Common myeloid progenitor, CD34-positive (primary cell): ENCODE measurements at regions not wholly inside any gene's neighbourhood (a gene's known extent, or its start where the extent isn't known, plus 50 kb on each side); places are given as distances from the start of the nearest gene placed in this dataset.

Experiments used
- CTCF ChIA-PET: fragments of 350-600 bp; sonication (Branson Sonifier 250); formaldehyde crosslinking; loops from one replicate; lab custom pipeline; 2021; ENCODE audit warnings: antibody characterized with exemption; lab: Charles Lee
- POLR2A ChIA-PET: fragments of 350-600 bp; sonication (Branson Sonifier 250); formaldehyde crosslinking; loops from one replicate; lab custom pipeline; 2021; ENCODE audit warnings: antibody characterized with exemption; lab: Charles Lee
- DNase-seq, 3 donors: peaks; one replicate each; pipeline versions ENCODE4 v3.0.0 to v3.0.0-alpha.2; 2013
- H3K27ac ChIP-seq, 2 experiments: 1 replicate in 1 of 2; 2 replicates in 1 of 2; pipeline ENCODE4 v1.7.0; 2013; ENCODE audit warnings: inconsistent platforms in 2 of 2, low read length in 2 of 2, mild to moderate bottlenecking in 2 of 2, low read depth in 1 of 2, moderate library complexity in 1 of 2; ENCODE audit not compliant: severe bottlenecking in 2 of 2, insufficient read depth in 1 of 2, poor library complexity in 1 of 2
- H3K27me3 ChIP-seq, 5 experiments: replicated peaks in 2 of 5; 1 replicate in 3 of 5; 2 replicates in 2 of 5; pipeline versions ENCODE4 v1.6.1 to v1.7.0; 2013; ENCODE audit warnings: low read length in 4 of 5, mild to moderate bottlenecking in 2 of 5, moderate library complexity in 2 of 5, inconsistent platforms in 1 of 5; ENCODE audit not compliant: insufficient read depth in 5 of 5, control insufficient read depth in 4 of 5
- H3K36me3 ChIP-seq, 4 experiments: 1 replicate in 2 of 4; 2 replicates in 2 of 4; pipeline versions ENCODE4 v1.6.1 to v1.7.0; 2013; ENCODE audit warnings: low read length in 3 of 4, control low read depth in 1 of 4, mild to moderate bottlenecking in 1 of 4; ENCODE audit not compliant: control insufficient read depth in 4 of 4, insufficient read depth in 4 of 4
- H3K4me1 ChIP-seq, 4 experiments: 1 replicate in 3 of 4; 2 replicates in 1 of 4; pipeline versions ENCODE4 v1.6.1 to v1.7.1; 2013; ENCODE audit warnings: low read length in 3 of 4, mild to moderate bottlenecking in 3 of 4, control low read depth in 1 of 4, inconsistent platforms in 1 of 4, moderate library complexity in 1 of 4; ENCODE audit not compliant: control insufficient read depth in 4 of 4, insufficient read depth in 4 of 4; ENCODE audit errors: control extremely low read depth in 1 of 4
- H3K4me3 ChIP-seq, 7 experiments: 1 replicate in 4 of 7; 2 replicates in 3 of 7; pipeline versions ENCODE4 v1.5.1 to v1.7.0; 2013; ENCODE audit warnings: mild to moderate bottlenecking in 7 of 7, low read length in 6 of 7, moderate library complexity in 6 of 7, inconsistent platforms in 2 of 7, low read depth in 2 of 7, control low read depth in 1 of 7; ENCODE audit not compliant: insufficient read depth in 4 of 7, control insufficient read depth in 1 of 7; ENCODE audit errors: extremely low read depth in 1 of 7
- H3K9me3 ChIP-seq, 5 experiments: 1 replicate in 4 of 5; 2 replicates in 1 of 5; pipeline versions ENCODE4 v1.6.1 to v1.7.1; 2013; ENCODE audit warnings: low read length in 4 of 5, mild to moderate bottlenecking in 2 of 5, inconsistent platforms in 1 of 5, low read depth in 1 of 5, moderate library complexity in 1 of 5; ENCODE audit not compliant: control insufficient read depth in 4 of 5, insufficient read depth in 2 of 5; ENCODE audit errors: control extremely low read depth in 1 of 5
- WGBS: methylation state at CpG from one replicate; pipeline ENCODE4 v1.1.5; 2013; ENCODE audit not compliant: insufficient coverage; 5-methylcytosine and 5-hydroxymethylcytosine counted together

DNA sequence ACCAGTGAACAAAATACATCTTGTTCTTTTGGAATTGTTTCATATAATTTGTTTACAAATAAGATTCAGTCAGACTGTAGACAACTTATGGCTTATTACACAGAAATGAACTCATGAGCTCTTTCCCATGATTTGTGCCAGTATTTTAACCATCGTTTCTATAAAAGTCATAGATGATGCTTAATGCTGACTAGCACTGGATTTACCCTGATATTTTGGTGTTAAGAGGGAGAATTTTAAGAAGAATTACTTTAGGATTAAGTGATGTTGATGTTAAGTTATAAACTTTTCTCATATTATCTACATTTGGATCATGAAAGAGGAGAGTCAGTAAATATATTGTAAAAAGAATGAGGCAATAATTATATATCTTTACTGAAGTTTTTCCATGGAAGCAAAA is 162.7 kb downstream of the POSTN start:
- ChIA-PET POLR2A (no interaction called here), CTCF (no interaction called here)
- H3K9me3 ChIP-seq, result no peaks in the 10 kb centered on the region
- no peaks in the 10 kb centered on the region for H3K4me1 ChIP-seq
- H3K27ac ChIP-seq, result no peak overlapping the region
- no peaks in the 10 kb centered on the region for H3K27me3 ChIP-seq
- no peak for DNase-seq
- no peaks in the 10 kb centered on the region for H3K36me3 ChIP-seq
- no CpG with 5 or more reads among the region's 1 CpG for WGBS
- no peak overlapping the region for H3K4me3 ChIP-seq

- Histone ChIP-seq H3K36me3 (no peaks in the 10 kb centered on the region), H3K4me1 (no peaks in the 10 kb centered on the region), H3K27ac (no peak overlapping the region), H3K9me3 (no peaks in the 10 kb centered on the region), H3K4me3 (no peak overlapping the region), H3K27me3 (no peaks in the 10 kb centered on the region)
- DNase-seq, result no peak
- POLR2A ChIA-PET, result no interaction called here
- no CpG with 5 or more reads among the region's 1 CpG for WGBS
- CTCF ChIA-PET, result no interaction called here
These were observed 165.5 kb downstream of the POSTN start for GRCh38 chr13:37433086-37433485.

GRCh38 chr13:37429976-37430375 is 168.6 kb downstream of the POSTN start:
- Histone ChIP-seq H3K27me3 (no peaks in the 10 kb centered on the region), H3K4me3 (no peak overlapping the region), H3K9me3 (no peaks in the 10 kb centered on the region), H3K36me3 (no peaks in the 10 kb centered on the region), H3K4me1 (no peaks in the 10 kb centered on the region), H3K27ac (no peak overlapping the region)
- CTCF ChIA-PET, result no interaction called here
- DNase-seq, result no peak
- 90% methylated on average over 2 of the region's 2 CpGs for WGBS
- POLR2A ChIA-PET, result interaction anchor here (0.6 kb wide), 1 partner anchor 69 kb away, joined by 4 read pairs; no protein-coding TSS in a partner anchor

DNA sequence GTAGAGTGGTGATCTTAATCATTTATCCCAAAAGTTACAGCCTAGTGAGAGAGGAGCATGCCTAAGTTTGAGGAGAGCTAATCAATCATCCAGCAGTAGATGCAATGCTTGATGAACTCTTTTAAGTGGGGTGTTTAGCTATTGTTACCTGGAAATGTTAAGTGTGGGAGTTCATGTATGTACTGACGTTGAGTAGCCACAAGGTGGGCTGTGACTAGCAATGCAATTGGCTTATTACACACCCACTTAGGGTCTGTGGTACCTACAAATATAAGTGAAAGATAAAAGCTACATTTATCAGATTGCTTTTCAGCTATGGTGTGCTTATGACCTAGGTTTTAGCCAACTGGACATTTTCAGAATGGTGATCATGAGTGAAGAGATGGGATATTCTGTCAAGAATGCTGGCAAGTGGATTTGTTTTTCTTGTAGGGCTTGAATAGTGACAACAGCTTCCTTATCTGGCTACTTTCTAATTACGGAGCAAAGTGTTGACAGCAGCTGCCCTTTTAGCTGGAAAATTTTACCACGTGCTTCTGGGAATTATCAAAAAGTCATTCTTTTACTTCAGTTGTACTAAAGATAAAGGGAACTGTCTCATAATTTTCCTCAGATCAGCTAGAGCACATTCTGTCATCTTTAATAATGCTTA is 170.6 kb downstream of the POSTN start:
- Histone ChIP-seq H3K36me3 (no peaks in the 10 kb centered on the region), H3K4me1 (no peaks in the 10 kb centered on the region), H3K9me3 (no peaks in the 10 kb centered on the region), H3K4me3 (no peak overlapping the region), H3K27ac (no peak overlapping the region), H3K27me3 (no peaks in the 10 kb centered on the region)
- ChIA-PET POLR2A (no interaction called here), CTCF (no interaction called here)
- DNase-seq, result no peak
- 80% methylated on average over 1 of the region's 3 CpGs for WGBS

DNA sequence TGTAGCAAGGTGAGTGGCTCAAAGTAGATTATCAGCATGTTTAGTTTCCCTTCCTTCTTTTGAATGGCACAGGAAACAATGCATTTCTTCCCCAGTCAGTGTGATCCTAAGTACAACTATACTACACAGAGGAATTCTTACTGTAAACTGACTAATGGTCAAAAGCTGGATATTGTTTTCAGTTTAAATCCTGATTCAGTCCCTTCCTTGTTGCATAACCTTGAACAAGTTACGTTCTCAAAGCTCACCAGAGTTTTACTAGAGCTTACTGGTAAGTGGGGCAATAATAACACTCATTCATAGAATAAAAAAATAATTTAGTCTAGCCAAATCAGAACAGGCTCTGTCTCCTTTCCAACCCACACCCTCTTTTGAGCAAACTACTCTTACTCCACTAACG is 180.1 kb downstream of the POSTN start:
- Histone ChIP-seq H3K4me1 (no peaks in the 10 kb centered on the region), H3K9me3 (no peaks in the 10 kb centered on the region), H3K27ac (no peak overlapping the region), H3K27me3 (no peaks in the 10 kb centered on the region), H3K4me3 (no peak overlapping the region), H3K36me3 (no peaks in the 10 kb centered on the region)
- WGBS, result 100% methylated on average over 1 of the region's 2 CpGs
- CTCF ChIA-PET, result interaction anchor here (1.0 to 1.2 kb wide), 2 partner anchors 20 to 32 kb away, joined by 3 read pairs; no protein-coding TSS in a partner anchor
- POLR2A ChIA-PET, result no interaction called here
- DNase-seq, result no peak

DNA sequence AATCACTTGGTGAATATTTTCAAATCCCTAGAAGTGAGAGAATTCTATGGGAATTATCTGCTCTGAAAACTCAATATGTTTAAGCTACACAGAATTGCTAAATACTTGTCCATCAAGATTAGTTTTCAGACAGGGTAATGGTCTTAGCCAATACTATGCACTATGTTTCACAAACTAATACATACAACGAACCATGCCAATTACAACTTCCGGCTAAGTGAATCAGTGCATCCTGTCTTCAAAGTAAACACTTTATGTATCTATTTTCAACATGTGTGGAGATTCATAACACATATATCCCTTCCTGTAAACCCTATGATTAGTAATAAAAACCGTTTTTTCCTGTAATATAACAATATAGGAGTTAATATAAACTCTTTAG is 181.5 kb downstream of the POSTN start:
- Histone ChIP-seq H3K27me3 (no peaks in the 10 kb centered on the region), H3K4me3 (no peak overlapping the region), H3K9me3 (no peaks in the 10 kb centered on the region), H3K27ac (no peak overlapping the region), H3K36me3 (no peaks in the 10 kb centered on the region), H3K4me1 (no peaks in the 10 kb centered on the region)
- CTCF ChIA-PET, result no interaction called here
- WGBS, result 83% methylated on average over 1 of the region's 3 CpGs
- DNase-seq, result no peak
- POLR2A ChIA-PET, result no interaction called here

GRCh38 chr13:37416291-37417059 is 182.1 kb downstream of the POSTN start:
- Histone ChIP-seq H3K4me3 (no peak overlapping the region), H3K9me3 (no peaks in the 10 kb centered on the region), H3K36me3 (no peaks in the 10 kb centered on the region), H3K27ac (no peak overlapping the region), H3K27me3 (no peaks in the 10 kb centered on the region), H3K4me1 (no peaks in the 10 kb centered on the region)
- no peak for DNase-seq
- WGBS, result no CpG with 5 or more reads among the region's 2 CpGs
- POLR2A ChIA-PET, result no interaction called here
- CTCF ChIA-PET, result no interaction called here
